H1 (cell line): ENCODE measurements at regions not wholly inside any gene's neighbourhood (a gene's known extent, or its start where the extent isn't known, plus 50 kb on each side); places are given as distances from the start of the nearest gene placed in this dataset.

Experiments used
- MAFK ChIP-seq: IDR thresholded peaks from 2 replicates; pipeline ENCODE4 v1.6.1; 2012; ENCODE audit warnings: low read depth, mild to moderate bottlenecking, improper control_type of control experiment, low read length
- PHF8 ChIP-seq: fragments of 200-600 bp; sonication (generic); conservative IDR thresholded peaks from 2 replicates; pipeline ENCODE4 v1.7.1; 2012; ENCODE audit warnings: low read depth, mild to moderate bottlenecking, inconsistent platforms, low read length, moderate library complexity
- POLR2AphosphoS5 ChIP-seq: IDR thresholded peaks from 2 replicates; pipeline ENCODE4 v1.6.1; 2011; ENCODE audit warnings: low read depth, low read length

GRCh38 chr18:33844232-33844631, 266.2 kb downstream of the ASXL3 start (continued):
- TF ChIP-seq POLR2AphosphoS5 = no peak
- TF ChIP-seq MAFK = no peak
- TF ChIP-seq PHF8 = no peak
